Keratinocyte (primary cell): ENCODE measurements at regions not wholly inside any gene's neighbourhood (a gene's known extent, or its start where the extent isn't known, plus 50 kb on each side); places are given as distances from the start of the nearest gene placed in this dataset.

Experiments used
- DNase-seq: peaks from one replicate; pipeline ENCODE4 v3.0.0-alpha.2; 2011; ENCODE audit warnings: low read depth, missing footprints, low spot score
- FAIRE-seq: peaks from 2 replicates; lab custom pipeline; 2011; peaks lifted over from hg19 to GRCh38; lab: Jason Lieb, UNC
- H2AFZ ChIP-seq: 2 replicates; pipeline ENCODE4 v1.6.0; 2012; ENCODE audit warnings: low read length, control low read depth, inconsistent platforms; ENCODE audit not compliant: control insufficient read depth
- H3K27ac ChIP-seq: 2 replicates; pipeline ENCODE4 v1.5.1; 2011; ENCODE audit warnings: low read length; ENCODE audit not compliant: control insufficient read depth, insufficient read depth
- H3K27me3 ChIP-seq: 3 replicates; pipeline ENCODE4 v1.6.0; 2011; ENCODE audit warnings: low read length; ENCODE audit not compliant: control insufficient read depth, insufficient read depth; ENCODE audit errors: extremely low read depth
- H3K36me3 ChIP-seq, 2 experiments: 2 replicates in 1 of 2; 3 replicates in 1 of 2; pipeline ENCODE4 v1.5.1; 2011; ENCODE audit warnings: low read length in 2 of 2, mild to moderate bottlenecking in 1 of 2; ENCODE audit not compliant: control insufficient read depth in 2 of 2, insufficient read depth in 2 of 2; ENCODE audit errors: extremely low read depth in 1 of 2
- H3K4me1 ChIP-seq: 3 replicates; pipeline ENCODE4 v1.5.1; 2011; ENCODE audit warnings: low read length; ENCODE audit not compliant: control insufficient read depth, insufficient read depth; ENCODE audit errors: extremely low read depth
- H3K4me2 ChIP-seq: 3 replicates; pipeline ENCODE4 v1.6.0; 2011; ENCODE audit warnings: low read depth, low read length; ENCODE audit not compliant: control insufficient read depth, insufficient read depth; ENCODE audit errors: extremely low read depth
- H3K4me3 ChIP-seq, 3 experiments: fragments of 200-600 bp in 1 of 3; sonication (generic) in 1 of 3; 2 replicates in 2 of 3; 3 replicates in 1 of 3; pipeline ENCODE4 v1.5.1; 2011 to 2016; ENCODE audit warnings: low read length in 3 of 3, mild to moderate bottlenecking in 3 of 3, control low read depth in 2 of 3, inconsistent platforms in 1 of 3, low read depth in 1 of 3, mixed read lengths in 1 of 3, mixed run types in 1 of 3, moderate library complexity in 1 of 3; ENCODE audit not compliant: control insufficient read depth in 2 of 3, insufficient read depth in 2 of 3; ENCODE audit errors: extremely low read depth in 1 of 3
- H3K79me2 ChIP-seq: 2 replicates; pipeline ENCODE4 v1.6.0; 2012; ENCODE audit warnings: low read length; ENCODE audit not compliant: control insufficient read depth, insufficient read depth
- H3K9ac ChIP-seq: 3 replicates; pipeline ENCODE4 v1.6.0; 2011; ENCODE audit warnings: low read length; ENCODE audit not compliant: control insufficient read depth, insufficient read depth; ENCODE audit errors: extremely low read depth
- H3K9me1 ChIP-seq: 3 replicates; pipeline ENCODE4 v1.6.0; 2011; ENCODE audit warnings: low read length; ENCODE audit not compliant: control insufficient read depth, insufficient read depth; ENCODE audit errors: extremely low read depth
- H3K9me3 ChIP-seq: 2 replicates; pipeline ENCODE4 v1.5.1; 2012; ENCODE audit warnings: low read depth, low read length; ENCODE audit not compliant: control insufficient read depth
- H4K20me1 ChIP-seq: 3 replicates; pipeline ENCODE4 v1.6.0; 2011; ENCODE audit warnings: low read length; ENCODE audit not compliant: control insufficient read depth, insufficient read depth; ENCODE audit errors: extremely low read depth
- EZH2 ChIP-seq: IDR thresholded peaks from one replicate; pipeline ENCODE4 v1.6.1; 2012; ENCODE audit warnings: inconsistent platforms, mild to moderate bottlenecking, low read length, moderate library complexity
- dilution Hi-C: fragments of 300-500 bp; cut with MboI; formaldehyde crosslinking; loops from one replicate; pipeline ENCODE4 v1.7.0; 2020; ENCODE audit warnings: low sequenced_read_pairs; ENCODE audit not compliant: extremely low pct_ligation_motif_present
- TF ChIP-seq, protein P1 (sequence below), 3 experiments: IDR thresholded peaks in 1 of 3; conservative IDR thresholded peaks in 1 of 3; optimal IDR thresholded peaks in 1 of 3; 2 replicates in 2 of 3; 3 replicates in 1 of 3; pipeline versions ENCODE3 to v1.5.1; 2011; ENCODE audit warnings: low read length in 3 of 3, mild to moderate bottlenecking in 3 of 3, moderate library complexity in 2 of 3, control low read depth in 1 of 3, inconsistent platforms in 1 of 3; ENCODE audit not compliant: insufficient read depth in 2 of 3; ENCODE audit errors: extremely low read depth in 1 of 3

DNA sequence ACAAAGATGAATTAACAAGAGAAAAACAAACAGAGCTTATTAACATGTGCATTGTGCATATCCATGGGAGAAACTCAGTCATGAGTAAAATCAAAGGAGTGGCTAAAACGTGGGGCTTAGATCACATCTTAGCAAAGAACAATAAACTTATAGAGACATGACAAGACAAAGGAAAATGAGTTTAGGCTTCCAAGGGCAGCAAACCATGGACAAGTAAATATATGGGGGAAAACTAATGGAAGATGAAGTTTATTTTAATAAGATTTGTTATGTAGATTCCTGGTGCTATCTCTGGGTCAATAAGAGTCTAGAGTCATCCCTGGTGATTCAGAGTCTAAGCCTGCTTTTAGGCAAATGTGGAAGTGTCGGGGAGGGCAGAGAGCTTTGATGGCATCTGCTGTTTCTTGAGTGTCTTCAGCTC is 87.2 kb upstream of the PLPP4 start:
- H3K4me1 ChIP-seq: peaks cover 3% of the 10 kb centered on the region
- dilution Hi-C loops: no loop called here
- DNase-seq (no peak), FAIRE-seq (no peak)
- no peak overlapping the region for H3K4me3 ChIP-seq
- no peaks in the 10 kb centered on the region for H3K9me1 ChIP-seq
- peaks cover 6% of the 10 kb centered on the region for H3K27me3 ChIP-seq
- no peaks in the 10 kb centered on the region for H3K36me3 ChIP-seq
- H3K4me2 ChIP-seq: no peak overlapping the region
- no peak overlapping the region for H2AFZ ChIP-seq
- no peak overlapping the region for H3K9ac ChIP-seq
- no peak for TF ChIP-seq EZH2
- TF ChIP-seq, protein P1, sequence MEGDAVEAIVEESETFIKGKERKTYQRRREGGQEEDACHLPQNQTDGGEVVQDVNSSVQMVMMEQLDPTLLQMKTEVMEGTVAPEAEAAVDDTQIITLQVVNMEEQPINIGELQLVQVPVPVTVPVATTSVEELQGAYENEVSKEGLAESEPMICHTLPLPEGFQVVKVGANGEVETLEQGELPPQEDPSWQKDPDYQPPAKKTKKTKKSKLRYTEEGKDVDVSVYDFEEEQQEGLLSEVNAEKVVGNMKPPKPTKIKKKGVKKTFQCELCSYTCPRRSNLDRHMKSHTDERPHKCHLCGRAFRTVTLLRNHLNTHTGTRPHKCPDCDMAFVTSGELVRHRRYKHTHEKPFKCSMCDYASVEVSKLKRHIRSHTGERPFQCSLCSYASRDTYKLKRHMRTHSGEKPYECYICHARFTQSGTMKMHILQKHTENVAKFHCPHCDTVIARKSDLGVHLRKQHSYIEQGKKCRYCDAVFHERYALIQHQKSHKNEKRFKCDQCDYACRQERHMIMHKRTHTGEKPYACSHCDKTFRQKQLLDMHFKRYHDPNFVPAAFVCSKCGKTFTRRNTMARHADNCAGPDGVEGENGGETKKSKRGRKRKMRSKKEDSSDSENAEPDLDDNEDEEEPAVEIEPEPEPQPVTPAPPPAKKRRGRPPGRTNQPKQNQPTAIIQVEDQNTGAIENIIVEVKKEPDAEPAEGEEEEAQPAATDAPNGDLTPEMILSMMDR (optimal IDR thresholded peaks at IDR 0.05 in 1 of 3, IDR thresholded peaks at IDR 0.05 in 1 of 3, conservative IDR thresholded peaks at IDR 0.05 in 1 of 3; ENCODE audit: extremely low read depth in 1 of 3, insufficient read depth in 2 of 3, low read length in 3 of 3): no peak
- no peaks in the 10 kb centered on the region for H3K9me3 ChIP-seq
- no peaks in the 10 kb centered on the region for H4K20me1 ChIP-seq
- no peaks in the 10 kb centered on the region for H3K79me2 ChIP-seq
- no peak overlapping the region for H3K27ac ChIP-seq

DNA sequence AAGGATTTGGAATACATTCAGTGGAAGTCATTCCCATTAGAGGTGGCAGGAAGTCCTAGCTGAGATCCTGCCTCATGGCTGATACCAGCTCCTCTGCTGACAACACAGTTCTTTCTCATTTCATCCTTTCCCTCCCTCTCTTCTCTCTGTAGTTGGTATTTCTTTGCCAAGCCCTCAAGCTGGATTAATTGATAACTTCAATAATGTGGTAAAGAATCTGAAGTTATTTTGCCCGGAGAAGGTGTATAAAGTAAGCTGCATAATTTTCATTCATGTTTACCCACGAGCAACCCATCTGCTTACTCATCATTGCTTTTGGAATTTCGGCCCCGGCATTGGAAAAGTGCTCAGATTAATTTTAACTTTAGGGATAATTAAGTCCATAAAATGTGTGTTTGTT is 85.2 kb upstream of the PLPP4 start:
- peaks cover 6% of the 10 kb centered on the region for H3K27me3 ChIP-seq
- no peak for DNase-seq
- no peaks in the 10 kb centered on the region for H3K79me2 ChIP-seq
- dilution Hi-C loops: no loop called here
- no peaks in the 10 kb centered on the region for H3K9me1 ChIP-seq
- H3K36me3 ChIP-seq: no peaks in the 10 kb centered on the region
- TF ChIP-seq, protein P1 (optimal IDR thresholded peaks at IDR 0.05 in 1 of 3, IDR thresholded peaks at IDR 0.05 in 1 of 3, conservative IDR thresholded peaks at IDR 0.05 in 1 of 3; ENCODE audit: extremely low read depth in 1 of 3, insufficient read depth in 2 of 3, low read length in 3 of 3): no peak
- TF ChIP-seq EZH2: no peak
- no peaks in the 10 kb centered on the region for H3K4me1 ChIP-seq
- FAIRE-seq: no peak
- no peak overlapping the region for H3K9ac ChIP-seq
- no peak overlapping the region for H3K4me2 ChIP-seq
- H3K9me3 ChIP-seq: no peaks in the 10 kb centered on the region
- H2AFZ ChIP-seq: no peak overlapping the region
- no peak overlapping the region for H3K27ac ChIP-seq
- no peaks in the 10 kb centered on the region for H4K20me1 ChIP-seq
- no peak overlapping the region for H3K4me3 ChIP-seq
